HepG2 (cell line): ENCODE measurements at regions not wholly inside any gene's neighbourhood (a gene's known extent, or its start where the extent isn't known, plus 50 kb on each side); places are given as distances from the start of the nearest gene placed in this dataset.
A peak's percentile ranks its signal among the peaks of the same experiment; 100 is the strongest.

Experiments used
- FOXP1 ChIP-seq, 2 experiments: fragments of 450-650 bp in 1 of 2; IDR thresholded peaks; 2 replicates each; pipeline ENCODE4 v1.6.1; 2017 to 2018; ENCODE audit warnings: antibody characterized with exemption in 1 of 2
- LCORL ChIP-seq, 2 experiments: fragments of 450-650 bp in 1 of 2; sonication (generic) in 1 of 2; formaldehyde crosslinking in 1 of 2; IDR thresholded peaks; 2 replicates each; pipeline versions ENCODE4 v1.5.0 to v1.6.1; 2017 to 2020; ENCODE audit warnings: antibody characterized with exemption in 1 of 2, missing genetic modification reagents in 1 of 2
- PAXIP1 ChIP-seq: sonication (generic); formaldehyde crosslinking; conservative IDR thresholded peaks from 2 replicates; pipeline ENCODE4 v1.4.0; 2020; ENCODE audit warnings: mild to moderate bottlenecking, missing genetic modification reagents, moderate library complexity
- RBAK ChIP-seq: sonication (generic); formaldehyde crosslinking; IDR thresholded peaks from 2 replicates; pipeline ENCODE4 v1.5.1; 2020; ENCODE audit warnings: mild to moderate bottlenecking, missing genetic modification reagents
- SMC3 ChIP-seq: IDR thresholded peaks from 2 replicates; pipeline ENCODE4 v1.6.1; 2011; ENCODE audit warnings: low read length, improper control_type of control experiment
- SOX5 ChIP-seq: IDR thresholded peaks from 2 replicates; pipeline ENCODE4 v1.6.1; 2016; ENCODE audit warnings: borderline replicate concordance
- SP5 ChIP-seq: IDR thresholded peaks from 2 replicates; pipeline ENCODE4 v1.6.1; 2016; ENCODE audit warnings: low read depth, borderline replicate concordance
- TRIM24 ChIP-seq: sonication (generic); formaldehyde crosslinking; IDR thresholded peaks from 2 replicates; pipeline ENCODE4 v1.8.0; 2022; ENCODE audit warnings: mild to moderate bottlenecking, missing genetic modification reagents
- ZBTB42 ChIP-seq: sonication (generic); formaldehyde crosslinking; IDR thresholded peaks from 2 replicates; pipeline ENCODE4 v1.5.0; 2020; ENCODE audit warnings: mild to moderate bottlenecking, missing genetic modification reagents
- ZNF574 ChIP-seq: sonication (generic); formaldehyde crosslinking; IDR thresholded peaks from 2 replicates; pipeline ENCODE4 v1.4.0; 2020; ENCODE audit warnings: missing genetic modification reagents
- ZNF792 ChIP-seq: IDR thresholded peaks from 2 replicates; pipeline ENCODE4 v1.6.1; 2016
- TF ChIP-seq, protein P1 (sequence below): sonication (generic); formaldehyde crosslinking; IDR thresholded peaks from 2 replicates; pipeline ENCODE4 v1.5.1; 2020; ENCODE audit warnings: mild to moderate bottlenecking, moderate library complexity, missing genetic modification reagents
- TF ChIP-seq, protein P2 (sequence below), 2 experiments: fragments of 450-650 bp in 1 of 2; sonication (generic) in 1 of 2; formaldehyde crosslinking in 1 of 2; IDR thresholded peaks; 2 replicates each; pipeline versions ENCODE4 v1.6.1 to v1.8.0; 2016 to 2022; ENCODE audit warnings: antibody characterized with exemption in 1 of 2, mild to moderate bottlenecking in 1 of 2, missing genetic modification reagents in 1 of 2

- no peak for TF ChIP-seq LCORL (IDR thresholded peaks at IDR 0.05)
- TF ChIP-seq LCORL (CRISPR knock-in tag; IDR thresholded peaks at IDR 0.05), result 0 out of 2 replicates have a peak, but pooled peaks have one; percentile 20
- TF ChIP-seq ZNF574 (CRISPR knock-in tag), result no peak
- no peak for TF ChIP-seq FOXP1 (IDR thresholded peaks at IDR 0.05)
- peak; percentile 49 for TF ChIP-seq FOXP1 (CRISPR knock-in tag; IDR thresholded peaks at IDR 0.05)
- TF ChIP-seq SMC3, result peak; percentile 28; the same call in 1 of the 2 replicates
- no peak for TF ChIP-seq TRIM24 (CRISPR knock-in tag)
- no peak for TF ChIP-seq ZBTB42 (CRISPR knock-in tag)
- no peak for TF ChIP-seq RBAK
- TF ChIP-seq SP5 (CRISPR knock-in tag), result no peak
- TF ChIP-seq, protein P1, sequence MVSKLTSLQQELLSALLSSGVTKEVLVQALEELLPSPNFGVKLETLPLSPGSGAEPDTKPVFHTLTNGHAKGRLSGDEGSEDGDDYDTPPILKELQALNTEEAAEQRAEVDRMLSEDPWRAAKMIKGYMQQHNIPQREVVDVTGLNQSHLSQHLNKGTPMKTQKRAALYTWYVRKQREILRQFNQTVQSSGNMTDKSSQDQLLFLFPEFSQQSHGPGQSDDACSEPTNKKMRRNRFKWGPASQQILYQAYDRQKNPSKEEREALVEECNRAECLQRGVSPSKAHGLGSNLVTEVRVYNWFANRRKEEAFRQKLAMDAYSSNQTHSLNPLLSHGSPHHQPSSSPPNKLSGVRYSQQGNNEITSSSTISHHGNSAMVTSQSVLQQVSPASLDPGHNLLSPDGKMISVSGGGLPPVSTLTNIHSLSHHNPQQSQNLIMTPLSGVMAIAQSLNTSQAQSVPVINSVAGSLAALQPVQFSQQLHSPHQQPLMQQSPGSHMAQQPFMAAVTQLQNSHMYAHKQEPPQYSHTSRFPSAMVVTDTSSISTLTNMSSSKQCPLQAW (CRISPR knock-in tag), result 0 out of 2 replicates have a peak, but pooled peaks have one; percentile 18
- no peak for TF ChIP-seq ZNF792 (CRISPR knock-in tag)
- TF ChIP-seq, protein P2, sequence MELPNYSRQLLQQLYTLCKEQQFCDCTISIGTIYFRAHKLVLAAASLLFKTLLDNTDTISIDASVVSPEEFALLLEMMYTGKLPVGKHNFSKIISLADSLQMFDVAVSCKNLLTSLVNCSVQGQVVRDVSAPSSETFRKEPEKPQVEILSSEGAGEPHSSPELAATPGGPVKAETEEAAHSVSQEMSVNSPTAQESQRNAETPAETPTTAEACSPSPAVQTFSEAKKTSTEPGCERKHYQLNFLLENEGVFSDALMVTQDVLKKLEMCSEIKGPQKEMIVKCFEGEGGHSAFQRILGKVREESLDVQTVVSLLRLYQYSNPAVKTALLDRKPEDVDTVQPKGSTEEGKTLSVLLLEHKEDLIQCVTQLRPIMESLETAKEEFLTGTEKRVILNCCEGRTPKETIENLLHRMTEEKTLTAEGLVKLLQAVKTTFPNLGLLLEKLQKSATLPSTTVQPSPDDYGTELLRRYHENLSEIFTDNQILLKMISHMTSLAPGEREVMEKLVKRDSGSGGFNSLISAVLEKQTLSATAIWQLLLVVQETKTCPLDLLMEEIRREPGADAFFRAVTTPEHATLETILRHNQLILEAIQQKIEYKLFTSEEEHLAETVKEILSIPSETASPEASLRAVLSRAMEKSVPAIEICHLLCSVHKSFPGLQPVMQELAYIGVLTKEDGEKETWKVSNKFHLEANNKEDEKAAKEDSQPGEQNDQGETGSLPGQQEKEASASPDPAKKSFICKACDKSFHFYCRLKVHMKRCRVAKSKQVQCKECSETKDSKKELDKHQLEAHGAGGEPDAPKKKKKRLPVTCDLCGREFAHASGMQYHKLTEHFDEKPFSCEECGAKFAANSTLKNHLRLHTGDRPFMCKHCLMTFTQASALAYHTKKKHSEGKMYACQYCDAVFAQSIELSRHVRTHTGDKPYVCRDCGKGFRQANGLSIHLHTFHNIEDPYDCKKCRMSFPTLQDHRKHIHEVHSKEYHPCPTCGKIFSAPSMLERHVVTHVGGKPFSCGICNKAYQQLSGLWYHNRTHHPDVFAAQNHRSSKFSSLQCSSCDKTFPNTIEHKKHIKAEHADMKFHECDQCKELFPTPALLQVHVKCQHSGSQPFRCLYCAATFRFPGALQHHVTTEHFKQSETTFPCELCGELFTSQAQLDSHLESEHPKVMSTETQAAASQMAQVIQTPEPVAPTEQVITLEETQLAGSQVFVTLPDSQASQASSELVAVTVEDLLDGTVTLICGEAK (IDR thresholded peaks at IDR 0.05), result no peak
- TF ChIP-seq, protein P2 (CRISPR knock-in tag; IDR thresholded peaks at IDR 0.05), result no peak
- TF ChIP-seq PAXIP1 (CRISPR knock-in tag), result peak; percentile 56
- TF ChIP-seq SOX5, result peak; percentile 71; the same call in 1 of the 2 replicates
Observed at GRCh38 chr10:3879073-3879472, 94.1 kb upstream of the KLF6 start (continued).
